ENCODE measurements at regions not wholly inside any gene's neighbourhood (a gene's known extent, or its start where the extent isn't known, plus 50 kb on each side); places are given as distances from the start of the nearest gene placed in this dataset.

DNA sequence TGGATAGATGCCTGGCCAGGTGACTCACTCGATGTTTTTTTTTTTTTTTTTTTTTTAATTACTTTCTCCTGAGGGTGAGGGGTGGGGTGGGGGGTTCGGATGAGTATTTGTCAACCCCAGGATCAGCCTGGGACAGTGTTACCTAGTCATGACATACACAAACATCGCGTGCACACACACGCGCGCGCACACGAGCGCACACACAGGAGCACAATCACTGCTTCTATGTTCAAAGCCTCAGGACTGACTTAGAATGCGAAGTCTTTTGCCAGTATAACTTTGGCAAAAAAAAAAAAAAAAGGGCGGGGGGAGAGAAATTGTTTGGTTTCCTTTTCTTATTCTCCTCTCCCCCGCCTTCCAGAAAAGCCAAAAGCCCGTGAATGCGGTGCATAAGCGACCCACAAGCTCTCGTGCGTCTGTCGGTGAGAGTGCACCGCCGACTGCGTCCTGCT, 115.0 kb upstream of the TEX13C start:
- WGBS, 2 experiments (ENCODE audit: insufficient coverage in 1 of 2, insufficient read length in 1 of 2): 0% methylated on average over 9 to 19 of the region's 22 CpGs
- H3K9me3 Mint-ChIP-seq: no peaks in the 10 kb centered on the region
- peaks cover 44% of the 10 kb centered on the region for H3K27me3 Mint-ChIP-seq (ENCODE audit: insufficient read depth)
- no peaks in the 10 kb centered on the region for H3K36me3 ChIP-seq (ENCODE audit: control insufficient read depth, insufficient read depth, low read length)
- H3K27ac ChIP-seq (ENCODE audit: low read depth, low read length): no peak overlapping the region
- H3K27ac Mint-ChIP-seq: no peak overlapping the region
- H3K9me3 ChIP-seq (ENCODE audit: control insufficient read depth, low read length): no peaks in the 10 kb centered on the region
- H3K9ac ChIP-seq (ENCODE audit: extremely low read depth, low read length, poor library complexity, severe bottlenecking): no peak overlapping the region
- peaks cover 34% of the 10 kb centered on the region for H3K27me3 ChIP-seq (ENCODE audit: control insufficient read depth, insufficient read depth, low read length, poor library complexity, severe bottlenecking)
- TF ChIP-seq, protein P1, sequence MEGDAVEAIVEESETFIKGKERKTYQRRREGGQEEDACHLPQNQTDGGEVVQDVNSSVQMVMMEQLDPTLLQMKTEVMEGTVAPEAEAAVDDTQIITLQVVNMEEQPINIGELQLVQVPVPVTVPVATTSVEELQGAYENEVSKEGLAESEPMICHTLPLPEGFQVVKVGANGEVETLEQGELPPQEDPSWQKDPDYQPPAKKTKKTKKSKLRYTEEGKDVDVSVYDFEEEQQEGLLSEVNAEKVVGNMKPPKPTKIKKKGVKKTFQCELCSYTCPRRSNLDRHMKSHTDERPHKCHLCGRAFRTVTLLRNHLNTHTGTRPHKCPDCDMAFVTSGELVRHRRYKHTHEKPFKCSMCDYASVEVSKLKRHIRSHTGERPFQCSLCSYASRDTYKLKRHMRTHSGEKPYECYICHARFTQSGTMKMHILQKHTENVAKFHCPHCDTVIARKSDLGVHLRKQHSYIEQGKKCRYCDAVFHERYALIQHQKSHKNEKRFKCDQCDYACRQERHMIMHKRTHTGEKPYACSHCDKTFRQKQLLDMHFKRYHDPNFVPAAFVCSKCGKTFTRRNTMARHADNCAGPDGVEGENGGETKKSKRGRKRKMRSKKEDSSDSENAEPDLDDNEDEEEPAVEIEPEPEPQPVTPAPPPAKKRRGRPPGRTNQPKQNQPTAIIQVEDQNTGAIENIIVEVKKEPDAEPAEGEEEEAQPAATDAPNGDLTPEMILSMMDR (conservative IDR thresholded peaks at IDR 0.05): no peak
- H3K4me3 Mint-ChIP-seq: peak overlapping the region; percentile 63
- no peak for DNase-seq
- H3K4me3 ChIP-seq (ENCODE audit: low read length): peak overlapping the region; percentile 77
- peaks cover 16% of the 10 kb centered on the region for H3K4me1 Mint-ChIP-seq
- no peaks in the 10 kb centered on the region for H3K36me3 Mint-ChIP-seq (ENCODE audit: low read depth)
- no peaks in the 10 kb centered on the region for H3K4me1 ChIP-seq (ENCODE audit: control insufficient read depth, insufficient read depth, low read length)

DNA sequence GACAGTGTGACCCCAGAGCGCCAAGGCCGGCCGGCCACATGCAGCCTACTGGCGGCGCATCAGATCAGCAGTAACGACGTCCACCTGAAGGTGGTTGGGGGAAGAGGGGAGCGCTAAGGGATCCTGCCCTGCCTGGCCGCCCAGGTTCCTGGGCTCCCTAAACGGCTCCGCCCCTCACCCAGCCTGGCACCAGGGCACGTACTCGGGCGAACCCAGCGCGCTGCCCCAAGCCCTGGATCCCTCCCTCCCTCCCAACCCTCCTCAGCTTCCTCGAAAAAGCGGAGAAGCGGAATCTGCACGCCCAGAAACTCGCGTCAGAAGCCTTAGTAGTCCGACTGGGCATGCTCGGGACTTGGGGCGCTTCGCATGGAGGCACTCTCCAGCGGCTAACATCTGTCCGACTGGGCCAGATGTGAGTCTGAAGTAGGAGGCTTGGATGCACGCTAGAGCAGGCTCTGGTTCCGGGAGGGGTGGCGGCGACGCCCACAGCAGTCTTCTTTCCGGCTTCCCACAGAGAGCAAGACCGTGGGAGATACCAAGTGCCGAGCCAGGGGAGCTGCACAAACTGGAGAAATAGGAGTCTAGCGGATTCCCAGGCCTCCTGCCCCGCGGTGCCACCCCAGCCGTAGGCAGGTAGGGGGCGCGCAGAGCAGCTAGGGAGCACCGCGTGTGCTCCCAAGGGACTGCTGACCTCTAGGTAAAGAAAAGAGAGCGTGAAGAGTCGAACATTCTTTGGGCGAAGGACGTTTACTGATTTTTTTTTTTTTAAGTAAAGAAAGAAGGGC, 114.3 kb upstream of the TEX13C start:
- Mint-ChIP-seq H3K27ac (peak overlapping the region; percentile 73), H3K4me1 (peaks cover 21% of the 10 kb centered on the region), H3K4me3 (peak overlapping the region; percentile 63), H3K9me3 (no peaks in the 10 kb centered on the region), H3K36me3 (ENCODE audit: low read depth) (no peaks in the 10 kb centered on the region), H3K27me3 (ENCODE audit: insufficient read depth) (peaks cover 47% of the 10 kb centered on the region)
- whole genome bisulfite sequencing, 2 experiments (ENCODE audit: insufficient coverage in 1 of 2, insufficient read length in 1 of 2): 0% methylated on average over 1 to 46 of the region's 48 CpGs
- Histone ChIP-seq H3K4me3 (ENCODE audit: low read length) (peak overlapping the region; percentile 77), H3K4me1 (ENCODE audit: control insufficient read depth, insufficient read depth, low read length) (no peaks in the 10 kb centered on the region), H3K27me3 (ENCODE audit: control insufficient read depth, insufficient read depth, low read length, poor library complexity, severe bottlenecking) (peaks cover 34% of the 10 kb centered on the region), H3K27ac (ENCODE audit: low read depth, low read length) (no peak overlapping the region), H3K36me3 (ENCODE audit: control insufficient read depth, insufficient read depth, low read length) (no peaks in the 10 kb centered on the region), H3K9ac (ENCODE audit: extremely low read depth, low read length, poor library complexity, severe bottlenecking) (peak overlapping the region; percentile 11), H3K9me3 (ENCODE audit: control insufficient read depth, low read length) (no peaks in the 10 kb centered on the region)
- DNase-seq: peak; percentile 88
- TF ChIP-seq, protein P1 (conservative IDR thresholded peaks at IDR 0.05): peak; percentile 71

DNA sequence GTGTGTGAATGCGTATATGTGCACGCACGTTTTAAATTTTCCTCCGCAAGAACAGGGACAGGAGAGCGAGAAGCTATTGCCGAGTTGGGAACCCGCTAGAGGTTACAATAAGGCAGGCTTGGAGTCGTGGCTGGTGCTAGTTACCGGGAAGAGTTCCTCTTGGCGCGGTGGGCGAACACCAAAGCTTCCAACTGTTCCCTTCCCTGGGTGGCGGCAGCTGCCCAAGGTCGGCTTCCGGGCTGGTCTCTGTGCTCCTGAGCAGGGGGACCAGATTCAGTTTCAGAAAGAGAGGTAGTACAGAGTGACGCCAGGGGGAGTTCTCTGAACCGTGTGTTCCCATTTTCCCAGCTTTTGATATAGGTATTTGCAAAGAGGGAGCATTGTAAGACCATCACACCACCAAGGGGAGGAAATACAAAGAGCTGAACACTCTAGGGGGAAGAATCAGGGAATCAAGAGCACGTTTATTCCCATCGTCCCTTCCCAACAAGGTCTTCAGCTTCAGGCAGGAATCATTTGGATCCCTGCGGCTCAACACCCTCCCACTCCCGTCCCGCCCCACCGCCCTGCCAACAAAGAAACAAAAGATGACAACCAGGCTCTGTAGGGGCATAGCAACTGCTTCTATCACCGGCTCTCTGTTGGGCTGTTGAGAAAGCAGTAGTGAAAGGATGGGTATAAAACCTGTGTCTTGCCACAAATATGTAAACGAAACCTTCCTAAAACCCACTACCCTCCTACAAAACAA, 113.6 kb upstream of the TEX13C start:
- 0 to 2% methylated on average over 3 to 23 of the region's 25 CpGs for WGBS, 2 experiments (ENCODE audit: insufficient coverage in 1 of 2, insufficient read length in 1 of 2)
- H3K36me3 ChIP-seq (ENCODE audit: control insufficient read depth, insufficient read depth, low read length): no peaks in the 10 kb centered on the region
- H3K27me3 ChIP-seq (ENCODE audit: control insufficient read depth, insufficient read depth, low read length, poor library complexity, severe bottlenecking): peaks cover 29% of the 10 kb centered on the region
- H3K4me1 ChIP-seq (ENCODE audit: control insufficient read depth, insufficient read depth, low read length): no peaks in the 10 kb centered on the region
- no peak overlapping the region for H3K27ac ChIP-seq (ENCODE audit: low read depth, low read length)
- H3K4me3 ChIP-seq (ENCODE audit: low read length): peak overlapping the region; percentile 77
- TF ChIP-seq, protein P1 (conservative IDR thresholded peaks at IDR 0.05): peak; percentile 56
- H3K9me3 ChIP-seq (ENCODE audit: control insufficient read depth, low read length): no peaks in the 10 kb centered on the region
- no peaks in the 10 kb centered on the region for H3K36me3 Mint-ChIP-seq (ENCODE audit: low read depth)
- DNase-seq: peak; percentile 74
- peaks cover 21% of the 10 kb centered on the region for H3K4me1 Mint-ChIP-seq
- peaks cover 47% of the 10 kb centered on the region for H3K27me3 Mint-ChIP-seq (ENCODE audit: insufficient read depth)
- no peak overlapping the region for H3K27ac Mint-ChIP-seq
- H3K9ac ChIP-seq (ENCODE audit: extremely low read depth, low read length, poor library complexity, severe bottlenecking): peak overlapping the region; percentile 11
- peak overlapping the region; percentile 63 for H3K4me3 Mint-ChIP-seq
- H3K9me3 Mint-ChIP-seq: peaks cover 1% of the 10 kb centered on the region

All from endodermal cell (in vitro differentiated cells).